Liver (tissue), 3 donors: ENCODE measurements at regions not wholly inside any gene's neighbourhood (a gene's known extent, or its start where the extent isn't known, plus 50 kb on each side); places are given as distances from the start of the nearest gene placed in this dataset.

Experiments used
- ATF3 ChIP-seq: IDR thresholded peaks from 2 replicates; pipeline ENCODE4 v1.6.1; 2016; ENCODE audit warnings: antibody characterized with exemption
- CTCF ChIP-seq: fragments of 150-350 bp; IDR thresholded peaks from 2 replicates; pipeline ENCODE4 v1.5.1; 2017; ENCODE audit warnings: improper control_type of control experiment, low read depth, low read length; ENCODE audit not compliant: missing input control
- EGR1 ChIP-seq, 2 donors: IDR thresholded peaks; 2 replicates each; pipeline ENCODE4 v1.6.1; 2016 to 2018; ENCODE audit warnings: antibody characterized with exemption in 2 of 2, low read depth in 2 of 2
- FOXA1 ChIP-seq: IDR thresholded peaks from 2 replicates; pipeline ENCODE4 v1.6.1; 2016; ENCODE audit warnings: antibody characterized with exemption
- GABPA ChIP-seq, 2 donors: IDR thresholded peaks in 1 of 2; conservative IDR thresholded peaks in 1 of 2; 2 replicates each; pipeline ENCODE4 v1.6.1; 2016; ENCODE audit warnings: antibody characterized with exemption in 2 of 2, mild to moderate bottlenecking in 1 of 2, moderate library complexity in 1 of 2
- JUND ChIP-seq, 2 donors: IDR thresholded peaks; 2 replicates each; pipeline ENCODE4 v1.6.1; 2016; ENCODE audit warnings: antibody characterized with exemption in 2 of 2
- MAX ChIP-seq: IDR thresholded peaks from 2 replicates; pipeline ENCODE4 v1.6.1; 2016; ENCODE audit warnings: antibody characterized with exemption
- RAD21 ChIP-seq, 2 donors: IDR thresholded peaks; 2 replicates each; pipeline ENCODE4 v1.6.1; 2016; ENCODE audit warnings: antibody characterized with exemption in 2 of 2, mild to moderate bottlenecking in 2 of 2
- REST ChIP-seq: IDR thresholded peaks from 2 replicates; pipeline ENCODE4 v1.6.1; 2016; ENCODE audit warnings: antibody characterized with exemption, mild to moderate bottlenecking
- SP1 ChIP-seq: IDR thresholded peaks from 2 replicates; pipeline ENCODE4 v1.6.1; 2018; ENCODE audit warnings: antibody characterized with exemption, mild to moderate bottlenecking
- TAF1 ChIP-seq: conservative IDR thresholded peaks from 2 replicates; pipeline ENCODE4 v1.6.1; 2016; ENCODE audit warnings: antibody characterized with exemption, mild to moderate bottlenecking
- YY1 ChIP-seq: IDR thresholded peaks from 2 replicates; pipeline ENCODE4 v1.6.1; 2016; ENCODE audit warnings: antibody characterized with exemption, mild to moderate bottlenecking
- donor health status: healthy.
- donor health status: healthy.

- TF ChIP-seq REST (no peak), CTCF (no peak), MAX (no peak), RAD21 (IDR thresholded peaks at IDR 0.05) (no peak), JUND (IDR thresholded peaks at IDR 0.05) (no peak), SP1 (no peak), EGR1 (IDR thresholded peaks at IDR 0.05; ENCODE audit: low read depth in 2 of 2) (no peak), TAF1 (no peak), GABPA (IDR thresholded peaks at IDR 0.05 in 1 of 2, conservative IDR thresholded peaks at IDR 0.05 in 1 of 2) (no peak), ATF3 (no peak), FOXA1 (no peak), YY1 (no peak)
These were observed 97.9 kb upstream of the CCDC160 start for GRCh38 chrX:134139090-134139489.
